Left ventricle myocardium inferior (tissue), 1 donor: ENCODE measurements at regions not wholly inside any gene's neighbourhood (a gene's known extent, or its start where the extent isn't known, plus 50 kb on each side); places are given as distances from the start of the nearest gene placed in this dataset.

Experiments used
- DNase-seq: peaks from one replicate; pipeline ENCODE4 v3.0.0-alpha.2; 2020
- H3K27ac ChIP-seq: fragments of 200-600 bp; replicated peaks from 2 replicates; pipeline ENCODE4 v1.8.0; 2021
- H3K27me3 ChIP-seq: fragments of 200-600 bp; 2 replicates; pipeline ENCODE4 v1.8.0; 2021; ENCODE audit warnings: low read depth
- H3K36me3 ChIP-seq: fragments of 200-600 bp; 2 replicates; pipeline ENCODE4 v1.8.0; 2021
- H3K4me1 ChIP-seq: fragments of 200-600 bp; 2 replicates; pipeline ENCODE4 v1.8.0; 2021
- H3K4me3 ChIP-seq: fragments of 200-600 bp; 2 replicates; pipeline ENCODE4 v1.8.0; 2021; ENCODE audit warnings: mild to moderate bottlenecking, moderate library complexity
- H3K9me3 ChIP-seq: fragments of 200-600 bp; replicated peaks from 2 replicates; pipeline ENCODE4 v1.8.0; 2021
- CTCF ChIP-seq: fragments of 200-600 bp; IDR thresholded peaks from 2 replicates; pipeline ENCODE4 v1.8.0; 2021; ENCODE audit warnings: antibody characterized with exemption, mild to moderate bottlenecking, borderline replicate concordance
- intact Hi-C: fragments of 100-400 bp; cut with micrococcal nuclease; formaldehyde crosslinking; loops from one replicate; pipeline ENCODE4 v1.11.0; 2022
- donor health status: DM: no; HTN: yes; CAD: no; lungs with severe emphysema.

- no peak for DNase-seq
- intact Hi-C loops = no loop called here
These were observed 432.1 kb upstream of the BRINP1 start for GRCh38 chr9:119801311-119801710.

GRCh38 chr9:119795395-119795794 is 426.2 kb upstream of the BRINP1 start:
- peaks cover 6% of the 10 kb centered on the region for H3K9me3 ChIP-seq
- no peak overlapping the region for H3K27ac ChIP-seq
- DNase-seq = no peak
- no peaks in the 10 kb centered on the region for H3K4me1 ChIP-seq
- no peaks in the 10 kb centered on the region for H3K27me3 ChIP-seq
- intact Hi-C loops = no loop called here
- no peaks in the 10 kb centered on the region for H3K36me3 ChIP-seq
- no peak overlapping the region for H3K4me3 ChIP-seq
- TF ChIP-seq CTCF = no peak

More at GRCh38 chr9:119801311-119801710, 432.1 kb upstream of the BRINP1 start:
- Histone ChIP-seq H3K27me3 (no peaks in the 10 kb centered on the region), H3K4me1 (peaks cover 16% of the 10 kb centered on the region), H3K9me3 (peaks cover 6% of the 10 kb centered on the region), H3K4me3 (no peak overlapping the region), H3K27ac (no peak overlapping the region), H3K36me3 (no peaks in the 10 kb centered on the region)
- TF ChIP-seq CTCF = no peak

DNA sequence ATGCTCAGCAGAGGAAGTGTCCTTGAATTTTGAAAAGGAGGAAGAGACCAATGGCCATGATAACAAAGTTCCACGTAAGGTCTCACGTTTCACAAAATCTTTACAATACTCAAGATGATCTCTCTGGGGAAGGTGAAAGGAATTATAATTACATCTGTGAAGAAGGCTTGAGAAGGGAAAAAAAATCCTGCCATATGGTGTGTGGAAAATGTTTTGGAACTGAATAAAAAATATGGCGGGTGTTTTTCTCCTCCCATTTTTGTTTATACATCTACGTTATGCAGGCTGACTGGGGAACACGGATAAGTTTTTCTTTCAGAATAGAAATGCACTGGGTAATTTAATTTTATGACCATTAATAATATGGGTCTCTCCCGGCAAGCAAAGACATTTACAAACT is 425.6 kb upstream of the BRINP1 start:
- Histone ChIP-seq H3K4me1 (no peaks in the 10 kb centered on the region), H3K36me3 (no peaks in the 10 kb centered on the region), H3K9me3 (peaks cover 6% of the 10 kb centered on the region), H3K27me3 (no peaks in the 10 kb centered on the region), H3K4me3 (no peak overlapping the region), H3K27ac (no peak overlapping the region)
- no peak for DNase-seq
- intact Hi-C loops = no loop called here
- TF ChIP-seq CTCF = no peak

DNA sequence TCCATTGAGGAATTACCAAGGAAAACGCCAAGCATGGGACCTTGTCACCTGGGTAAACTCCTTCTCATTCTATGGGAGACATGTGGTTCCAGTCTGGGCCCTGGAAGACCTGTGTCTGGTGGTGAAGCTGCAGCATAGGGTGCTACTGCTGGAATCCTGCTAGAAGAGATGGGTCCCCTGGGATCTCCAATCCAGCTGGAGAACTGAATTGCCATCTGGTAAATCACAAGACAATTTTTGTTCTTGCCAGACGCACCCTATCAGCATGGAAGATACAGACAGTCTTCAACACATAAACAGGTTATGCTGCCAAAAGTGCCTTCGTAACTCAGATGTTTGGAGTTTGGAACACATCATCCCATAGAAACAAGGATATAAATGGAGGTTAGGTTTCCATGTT is 424.0 kb upstream of the BRINP1 start:
- Histone ChIP-seq H3K4me3 (no peak overlapping the region), H3K27ac (no peak overlapping the region), H3K9me3 (no peaks in the 10 kb centered on the region), H3K27me3 (no peaks in the 10 kb centered on the region), H3K4me1 (no peaks in the 10 kb centered on the region), H3K36me3 (no peaks in the 10 kb centered on the region)
- intact Hi-C loops = no loop called here
- no peak for DNase-seq
- TF ChIP-seq CTCF = no peak

GRCh38 chr9:119792242-119792641 is 423.0 kb upstream of the BRINP1 start:
- H3K27me3 ChIP-seq = no peaks in the 10 kb centered on the region
- DNase-seq = no peak
- intact Hi-C loops = no loop called here
- H3K4me1 ChIP-seq = no peaks in the 10 kb centered on the region
- H3K36me3 ChIP-seq = no peaks in the 10 kb centered on the region
- no peak overlapping the region for H3K27ac ChIP-seq
- H3K9me3 ChIP-seq = no peaks in the 10 kb centered on the region
- TF ChIP-seq CTCF = no peak
- H3K4me3 ChIP-seq = no peak overlapping the region

- no peaks in the 10 kb centered on the region for H3K27me3 ChIP-seq
- no peak for TF ChIP-seq CTCF
- H3K4me1 ChIP-seq = no peaks in the 10 kb centered on the region
- no peak for DNase-seq
- no peak overlapping the region for H3K4me3 ChIP-seq
- no peaks in the 10 kb centered on the region for H3K36me3 ChIP-seq
- no peaks in the 10 kb centered on the region for H3K9me3 ChIP-seq
- H3K27ac ChIP-seq = no peak overlapping the region
- intact Hi-C loops = no loop called here
These were observed 420.8 kb upstream of the BRINP1 start for GRCh38 chr9:119789987-119790386.
